OCI-LY1 (cell line): ENCODE measurements at regions not wholly inside any gene's neighbourhood (a gene's known extent, or its start where the extent isn't known, plus 50 kb on each side); places are given as distances from the start of the nearest gene placed in this dataset.

Source experiments
- EZH2 ChIP-seq: fragments of 200-600 bp; sonication (generic), shearing (Covaris generic); IDR thresholded peaks from 2 replicates; pipeline ENCODE4 v1.8.0; 2017; ENCODE audit warnings: borderline replicate concordance, mixed run types, mild to moderate bottlenecking, antibody characterized with exemption, low read length, moderate library complexity, mixed read lengths
- TF ChIP-seq, protein P1 (sequence below): fragments of 200-600 bp; sonication (generic), shearing (Covaris generic); IDR thresholded peaks from 2 replicates; pipeline ENCODE4 v1.5.1; 2017; ENCODE audit warnings: mild to moderate bottlenecking, antibody characterized with exemption, low read length, moderate library complexity, mixed read lengths

GRCh38 chr15:62344806-62345539, 179.9 kb upstream of the C2CD4B start:
- TF ChIP-seq, protein P1, sequence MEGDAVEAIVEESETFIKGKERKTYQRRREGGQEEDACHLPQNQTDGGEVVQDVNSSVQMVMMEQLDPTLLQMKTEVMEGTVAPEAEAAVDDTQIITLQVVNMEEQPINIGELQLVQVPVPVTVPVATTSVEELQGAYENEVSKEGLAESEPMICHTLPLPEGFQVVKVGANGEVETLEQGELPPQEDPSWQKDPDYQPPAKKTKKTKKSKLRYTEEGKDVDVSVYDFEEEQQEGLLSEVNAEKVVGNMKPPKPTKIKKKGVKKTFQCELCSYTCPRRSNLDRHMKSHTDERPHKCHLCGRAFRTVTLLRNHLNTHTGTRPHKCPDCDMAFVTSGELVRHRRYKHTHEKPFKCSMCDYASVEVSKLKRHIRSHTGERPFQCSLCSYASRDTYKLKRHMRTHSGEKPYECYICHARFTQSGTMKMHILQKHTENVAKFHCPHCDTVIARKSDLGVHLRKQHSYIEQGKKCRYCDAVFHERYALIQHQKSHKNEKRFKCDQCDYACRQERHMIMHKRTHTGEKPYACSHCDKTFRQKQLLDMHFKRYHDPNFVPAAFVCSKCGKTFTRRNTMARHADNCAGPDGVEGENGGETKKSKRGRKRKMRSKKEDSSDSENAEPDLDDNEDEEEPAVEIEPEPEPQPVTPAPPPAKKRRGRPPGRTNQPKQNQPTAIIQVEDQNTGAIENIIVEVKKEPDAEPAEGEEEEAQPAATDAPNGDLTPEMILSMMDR: peak; percentile 86
- no peak for TF ChIP-seq EZH2
